ENCODE measurements at regions not wholly inside any gene's neighbourhood (a gene's known extent, or its start where the extent isn't known, plus 50 kb on each side); places are given as distances from the start of the nearest gene placed in this dataset.
A peak's percentile ranks its signal among the peaks of the same experiment; 100 is the strongest.

DNA sequence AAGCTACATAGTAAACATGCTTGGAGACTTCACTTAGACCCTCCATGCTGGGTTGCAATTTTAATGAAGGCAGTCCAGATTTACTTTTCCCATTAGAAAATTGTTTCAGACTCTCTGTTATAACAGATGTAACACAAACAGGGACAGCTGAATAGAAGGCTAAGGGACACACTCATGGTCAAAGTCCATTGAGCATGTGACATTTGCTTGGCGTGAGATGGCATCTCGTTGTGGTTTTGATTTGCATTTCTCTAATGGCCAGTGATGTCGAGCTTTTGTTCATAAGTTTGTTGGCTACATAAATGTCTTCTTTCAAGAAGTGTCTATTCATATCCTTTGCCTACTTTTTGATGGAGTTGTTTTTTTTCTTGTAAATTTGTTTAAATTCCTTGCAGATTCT is 358.2 kb upstream of the CLNK start:
- no peaks in the 10 kb centered on the region for H3K27me3 ChIP-seq (ENCODE audit: control insufficient read depth, insufficient read depth, low read length)
- TF ChIP-seq, protein P1, sequence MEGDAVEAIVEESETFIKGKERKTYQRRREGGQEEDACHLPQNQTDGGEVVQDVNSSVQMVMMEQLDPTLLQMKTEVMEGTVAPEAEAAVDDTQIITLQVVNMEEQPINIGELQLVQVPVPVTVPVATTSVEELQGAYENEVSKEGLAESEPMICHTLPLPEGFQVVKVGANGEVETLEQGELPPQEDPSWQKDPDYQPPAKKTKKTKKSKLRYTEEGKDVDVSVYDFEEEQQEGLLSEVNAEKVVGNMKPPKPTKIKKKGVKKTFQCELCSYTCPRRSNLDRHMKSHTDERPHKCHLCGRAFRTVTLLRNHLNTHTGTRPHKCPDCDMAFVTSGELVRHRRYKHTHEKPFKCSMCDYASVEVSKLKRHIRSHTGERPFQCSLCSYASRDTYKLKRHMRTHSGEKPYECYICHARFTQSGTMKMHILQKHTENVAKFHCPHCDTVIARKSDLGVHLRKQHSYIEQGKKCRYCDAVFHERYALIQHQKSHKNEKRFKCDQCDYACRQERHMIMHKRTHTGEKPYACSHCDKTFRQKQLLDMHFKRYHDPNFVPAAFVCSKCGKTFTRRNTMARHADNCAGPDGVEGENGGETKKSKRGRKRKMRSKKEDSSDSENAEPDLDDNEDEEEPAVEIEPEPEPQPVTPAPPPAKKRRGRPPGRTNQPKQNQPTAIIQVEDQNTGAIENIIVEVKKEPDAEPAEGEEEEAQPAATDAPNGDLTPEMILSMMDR (IDR thresholded peaks at IDR 0.05) = no peak
- H3K4me2 ChIP-seq (ENCODE audit: low read length) = no peak overlapping the region
- H3K27ac ChIP-seq = no peak overlapping the region
- H3K4me1 ChIP-seq = no peaks in the 10 kb centered on the region
- H3K36me3 ChIP-seq (ENCODE audit: control insufficient read depth, insufficient read depth, low read length) = no peaks in the 10 kb centered on the region
- H2AFZ ChIP-seq = no peak overlapping the region
- H3K9me3 ChIP-seq (ENCODE audit: control insufficient read depth, low read length) = no peaks in the 10 kb centered on the region
- H3K79me2 ChIP-seq = no peaks in the 10 kb centered on the region
- H3K9ac ChIP-seq = no peak overlapping the region
- H3K4me3 ChIP-seq (ENCODE audit: low read depth, low read length) = no peak overlapping the region

DNA sequence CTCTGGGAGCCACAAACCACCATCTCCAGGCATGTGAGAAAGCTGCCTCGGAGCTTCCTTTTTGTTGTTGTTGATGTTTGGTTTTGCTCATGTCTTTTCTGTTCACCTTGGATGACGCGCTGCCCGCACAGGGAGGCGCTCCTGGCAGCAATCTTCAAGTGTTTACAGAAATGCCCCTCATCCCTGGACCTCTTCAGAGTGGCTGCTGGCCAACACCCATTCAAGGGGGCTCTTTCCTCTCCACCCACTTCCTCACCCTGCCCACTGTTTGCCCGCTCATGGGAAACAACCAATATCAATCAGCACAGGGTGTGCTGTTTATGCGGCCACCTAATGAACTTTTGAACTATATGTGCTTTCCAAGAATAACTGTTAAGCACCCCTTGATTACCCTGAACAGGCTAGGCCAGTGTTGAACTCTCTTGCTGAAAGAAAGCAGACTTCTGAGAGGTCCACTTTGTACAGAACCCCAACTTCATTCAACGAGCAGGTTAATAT is 355.1 kb upstream of the CLNK start:
- Histone ChIP-seq H3K27ac (no peak overlapping the region), H3K4me1 (no peaks in the 10 kb centered on the region), H3K9me3 (ENCODE audit: control insufficient read depth, low read length) (no peaks in the 10 kb centered on the region), H3K27me3 (ENCODE audit: control insufficient read depth, insufficient read depth, low read length) (no peaks in the 10 kb centered on the region), H3K9ac (no peak overlapping the region), H2AFZ (peak overlapping the region; percentile 28), H3K4me3 (ENCODE audit: low read depth, low read length) (no peak overlapping the region), H3K4me2 (ENCODE audit: low read length) (no peak overlapping the region), H3K36me3 (ENCODE audit: control insufficient read depth, insufficient read depth, low read length) (no peaks in the 10 kb centered on the region), H3K79me2 (no peaks in the 10 kb centered on the region)
- TF ChIP-seq, protein P1 (IDR thresholded peaks at IDR 0.05) = no peak

DNA sequence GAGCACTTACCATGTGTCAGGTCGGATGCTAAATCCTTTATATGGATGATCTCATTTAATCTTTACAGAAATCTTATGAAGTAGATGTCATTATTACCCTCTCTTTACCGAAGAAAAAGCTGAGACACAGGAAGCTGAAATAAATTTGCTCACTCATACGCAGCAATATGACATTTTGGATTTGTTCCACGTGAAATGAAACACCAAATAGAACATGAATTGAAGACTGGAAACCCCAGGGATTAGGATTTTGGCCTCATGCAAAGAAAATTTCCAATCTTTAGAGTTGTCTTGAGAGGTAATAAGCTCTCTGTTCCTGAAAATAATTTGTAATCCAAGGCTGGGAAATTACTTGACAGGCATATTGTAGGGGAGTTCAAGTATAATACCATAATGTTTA is 354.4 kb upstream of the CLNK start:
- no peak overlapping the region for H3K27ac ChIP-seq
- no peaks in the 10 kb centered on the region for H3K27me3 ChIP-seq (ENCODE audit: control insufficient read depth, insufficient read depth, low read length)
- TF ChIP-seq, protein P1 (IDR thresholded peaks at IDR 0.05) = no peak
- H3K4me1 ChIP-seq = no peaks in the 10 kb centered on the region
- H3K9me3 ChIP-seq (ENCODE audit: control insufficient read depth, low read length) = no peaks in the 10 kb centered on the region
- H2AFZ ChIP-seq = no peak overlapping the region
- H3K4me3 ChIP-seq (ENCODE audit: low read depth, low read length) = no peak overlapping the region
- no peak overlapping the region for H3K9ac ChIP-seq
- H3K36me3 ChIP-seq (ENCODE audit: control insufficient read depth, insufficient read depth, low read length) = no peaks in the 10 kb centered on the region
- no peak overlapping the region for H3K4me2 ChIP-seq (ENCODE audit: low read length)
- no peaks in the 10 kb centered on the region for H3K79me2 ChIP-seq

DNA sequence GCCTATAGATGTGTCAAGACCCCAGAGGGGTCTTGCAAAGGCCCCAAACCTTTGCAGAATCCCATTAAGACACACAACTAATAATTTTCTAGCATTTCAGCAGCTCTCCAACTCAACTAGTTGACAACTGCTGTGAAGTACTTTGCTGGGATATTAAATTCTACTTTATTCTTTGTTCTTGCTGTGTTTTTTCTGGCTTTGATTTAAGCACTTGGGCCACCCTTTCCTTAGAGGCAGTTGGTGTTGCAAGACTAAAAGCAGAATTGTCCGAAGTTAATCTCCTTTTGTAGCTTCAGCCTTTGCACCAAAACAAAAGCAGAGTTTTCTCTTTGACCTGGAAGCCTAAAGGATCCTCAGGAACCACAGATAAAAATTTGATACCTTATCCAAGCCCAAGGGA is 353.1 kb upstream of the CLNK start:
- TF ChIP-seq, protein P1 (IDR thresholded peaks at IDR 0.05) = no peak
- H2AFZ ChIP-seq = no peak overlapping the region
- H3K36me3 ChIP-seq (ENCODE audit: control insufficient read depth, insufficient read depth, low read length) = no peaks in the 10 kb centered on the region
- H3K4me1 ChIP-seq = no peaks in the 10 kb centered on the region
- H3K4me2 ChIP-seq (ENCODE audit: low read length) = no peak overlapping the region
- H3K4me3 ChIP-seq (ENCODE audit: low read depth, low read length) = no peak overlapping the region
- H3K27ac ChIP-seq = no peak overlapping the region
- no peaks in the 10 kb centered on the region for H3K27me3 ChIP-seq (ENCODE audit: control insufficient read depth, insufficient read depth, low read length)
- no peak overlapping the region for H3K9ac ChIP-seq
- H3K9me3 ChIP-seq (ENCODE audit: control insufficient read depth, low read length) = no peaks in the 10 kb centered on the region
- no peaks in the 10 kb centered on the region for H3K79me2 ChIP-seq

DNA sequence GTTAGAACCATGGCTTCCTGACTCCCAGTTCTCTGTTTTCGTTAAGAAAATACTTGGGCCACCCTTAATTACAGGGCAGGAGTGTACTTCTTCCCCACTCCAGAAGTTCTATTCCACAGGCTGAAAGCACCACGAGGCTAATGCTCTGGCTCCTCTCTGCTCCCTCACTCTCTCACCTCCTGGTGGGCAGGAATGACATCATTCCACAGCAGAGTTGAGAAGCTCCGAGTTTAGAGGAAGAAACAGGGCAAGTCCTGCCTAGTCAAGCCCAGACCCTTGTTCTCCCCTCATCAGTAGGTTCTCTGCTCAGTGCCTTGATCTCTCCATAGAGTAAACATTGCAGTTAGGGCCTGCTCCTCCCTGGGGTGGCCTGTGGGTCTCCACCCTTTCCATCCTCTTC is 343.8 kb upstream of the CLNK start:
- H2AFZ ChIP-seq = no peak overlapping the region
- no peaks in the 10 kb centered on the region for H3K79me2 ChIP-seq
- no peak overlapping the region for H3K27ac ChIP-seq
- H3K9ac ChIP-seq = no peak overlapping the region
- no peak overlapping the region for H3K4me2 ChIP-seq (ENCODE audit: low read length)
- no peaks in the 10 kb centered on the region for H3K9me3 ChIP-seq (ENCODE audit: control insufficient read depth, low read length)
- H3K4me1 ChIP-seq = no peaks in the 10 kb centered on the region
- H3K36me3 ChIP-seq (ENCODE audit: control insufficient read depth, insufficient read depth, low read length) = no peaks in the 10 kb centered on the region
- TF ChIP-seq, protein P1 (IDR thresholded peaks at IDR 0.05) = no peak
- no peak overlapping the region for H3K4me3 ChIP-seq (ENCODE audit: low read depth, low read length)
- H3K27me3 ChIP-seq (ENCODE audit: control insufficient read depth, insufficient read depth, low read length) = no peaks in the 10 kb centered on the region
